ENCODE measurements at regions not wholly inside any gene's neighbourhood (a gene's known extent, or its start where the extent isn't known, plus 50 kb on each side); places are given as distances from the start of the nearest gene placed in this dataset.

DNA sequence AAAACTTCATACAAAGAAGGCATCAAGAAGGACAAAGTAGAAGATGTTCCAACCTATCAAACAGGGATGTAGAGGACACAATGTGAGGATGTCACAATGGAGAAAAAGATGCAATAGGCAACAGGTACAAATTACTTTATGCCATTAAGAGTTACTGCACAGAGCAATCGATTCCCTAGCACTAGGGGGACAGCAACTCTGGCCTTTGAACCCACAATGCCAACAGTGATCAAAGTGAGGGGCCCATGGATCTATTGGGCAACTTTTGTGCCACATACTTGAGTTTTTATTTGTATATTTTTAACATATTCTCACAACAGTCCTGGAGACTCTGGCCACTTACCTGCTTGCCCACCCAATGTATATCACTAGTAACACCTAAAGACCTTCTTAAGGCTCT lies 220.2 kb downstream of the HNMT start:
- H3K4me1 ChIP-seq (ENCODE audit: insufficient read depth, low read length, severe bottlenecking) = no peaks in the 10 kb centered on the region
- no peak overlapping the region for H3K27ac ChIP-seq (ENCODE audit: low read depth, low read length, poor library complexity, severe bottlenecking)
- no peak for TF ChIP-seq EZH2 (IDR thresholded peaks at IDR 0.05; ENCODE audit: borderline replicate concordance, low read length)
- TF ChIP-seq CTCF (IDR thresholded peaks at IDR 0.05; ENCODE audit: low read length) = no peak
- H3K9ac ChIP-seq (ENCODE audit: low read length) = no peak overlapping the region
- no peaks in the 10 kb centered on the region for H3K27me3 ChIP-seq (ENCODE audit: insufficient read depth, low read length)
- H3K79me2 ChIP-seq (ENCODE audit: insufficient read depth, low read length) = no peaks in the 10 kb centered on the region
- no peaks in the 10 kb centered on the region for H3K9me3 ChIP-seq (ENCODE audit: low read length)
- H3K4me3 ChIP-seq (ENCODE audit: low read depth, low read length, poor library complexity, severe bottlenecking) = no peak overlapping the region
- no peaks in the 10 kb centered on the region for H3K36me3 ChIP-seq (ENCODE audit: insufficient read depth, low read length)
- no peak overlapping the region for H2AFZ ChIP-seq (ENCODE audit: low read length)
- no peaks in the 10 kb centered on the region for H3K9me2 ChIP-seq (ENCODE audit: low read depth, low read length)
- H4K20me1 ChIP-seq (ENCODE audit: insufficient read depth, low read length) = no peaks in the 10 kb centered on the region
- H3K4me2 ChIP-seq (ENCODE audit: low read length) = no peak overlapping the region
- no peaks in the 10 kb centered on the region for H3F3A ChIP-seq (ENCODE audit: insufficient read depth, low read length)

GRCh38 chr2:138185827-138186226 lies 221.6 kb downstream of the HNMT start:
- Histone ChIP-seq H3K9ac (ENCODE audit: low read length) (no peak overlapping the region), H3K36me3 (ENCODE audit: insufficient read depth, low read length) (no peaks in the 10 kb centered on the region), H2AFZ (ENCODE audit: low read length) (no peak overlapping the region), H3K9me2 (ENCODE audit: low read depth, low read length) (no peaks in the 10 kb centered on the region), H3K4me3 (ENCODE audit: low read depth, low read length, poor library complexity, severe bottlenecking) (no peak overlapping the region), H3F3A (ENCODE audit: insufficient read depth, low read length) (no peaks in the 10 kb centered on the region), H3K27ac (ENCODE audit: low read depth, low read length, poor library complexity, severe bottlenecking) (no peak overlapping the region), H3K79me2 (ENCODE audit: insufficient read depth, low read length) (no peaks in the 10 kb centered on the region), H4K20me1 (ENCODE audit: insufficient read depth, low read length) (no peaks in the 10 kb centered on the region), H3K27me3 (ENCODE audit: insufficient read depth, low read length) (no peaks in the 10 kb centered on the region), H3K4me1 (ENCODE audit: insufficient read depth, low read length, severe bottlenecking) (no peaks in the 10 kb centered on the region), H3K9me3 (ENCODE audit: low read length) (no peaks in the 10 kb centered on the region), H3K4me2 (ENCODE audit: low read length) (no peak overlapping the region)
- TF ChIP-seq EZH2 (IDR thresholded peaks at IDR 0.05; ENCODE audit: borderline replicate concordance, low read length) (no peak), CTCF (IDR thresholded peaks at IDR 0.05; ENCODE audit: low read length) (no peak)

- Histone ChIP-seq H3K27me3 (ENCODE audit: insufficient read depth, low read length) (no peaks in the 10 kb centered on the region), H3K4me2 (ENCODE audit: low read length) (no peak overlapping the region), H3K9me2 (ENCODE audit: low read depth, low read length) (no peaks in the 10 kb centered on the region), H2AFZ (ENCODE audit: low read length) (no peak overlapping the region), H3K36me3 (ENCODE audit: insufficient read depth, low read length) (no peaks in the 10 kb centered on the region), H3F3A (ENCODE audit: insufficient read depth, low read length) (no peaks in the 10 kb centered on the region), H3K4me1 (ENCODE audit: insufficient read depth, low read length, severe bottlenecking) (no peaks in the 10 kb centered on the region), H3K79me2 (ENCODE audit: insufficient read depth, low read length) (no peaks in the 10 kb centered on the region), H3K9me3 (ENCODE audit: low read length) (no peaks in the 10 kb centered on the region), H3K4me3 (ENCODE audit: low read depth, low read length, poor library complexity, severe bottlenecking) (no peak overlapping the region), H3K27ac (ENCODE audit: low read depth, low read length, poor library complexity, severe bottlenecking) (no peak overlapping the region), H3K9ac (ENCODE audit: low read length) (no peak overlapping the region), H4K20me1 (ENCODE audit: insufficient read depth, low read length) (no peaks in the 10 kb centered on the region)
- TF ChIP-seq CTCF (IDR thresholded peaks at IDR 0.05; ENCODE audit: low read length) = no peak
- TF ChIP-seq EZH2 (IDR thresholded peaks at IDR 0.05; ENCODE audit: borderline replicate concordance, low read length) = no peak
Observed at GRCh38 chr2:138187221-138187620, 222.9 kb downstream of the HNMT start.
